Activated B cell treated with CpG ODN at 0.5 μM for 24 hours (primary cell): ENCODE measurements at regions not wholly inside any gene's neighbourhood (a gene's known extent, or its start where the extent isn't known, plus 50 kb on each side); places are given as distances from the start of the nearest gene placed in this dataset.

ENCODE experiments used
- ATAC-seq: fragments of 200-7000 bp; cut with Tn5 transposase; one replicate; pipeline ENCODE4 v1.10.0; 2021; ENCODE audit warnings: low read depth, mild to moderate bottlenecking, moderate library complexity
- CTCF ChIA-PET: fragments of 350-600 bp; sonication (Branson Sonifier 250); formaldehyde crosslinking; loops from one replicate; lab custom pipeline; 2021; ENCODE audit warnings: antibody characterized with exemption; lab: Charles Lee
- POLR2A ChIA-PET: fragments of 350-600 bp; sonication (Branson Sonifier 250); formaldehyde crosslinking; loops from one replicate; lab custom pipeline; 2021; ENCODE audit warnings: antibody characterized with exemption; lab: Charles Lee
- DNase-seq: peaks from one replicate; pipeline ENCODE4 v3.0.0; 2022
- H3K27ac Mint-ChIP-seq: one replicate; pipeline ENCODE4 v1.8.0; 2020; ENCODE audit warnings: mixed read lengths
- H3K27me3 Mint-ChIP-seq: one replicate; pipeline ENCODE4 v1.8.0; 2021; ENCODE audit warnings: mixed read lengths
- H3K36me3 Mint-ChIP-seq: one replicate; pipeline ENCODE4 v1.8.0; 2021; ENCODE audit warnings: low read depth, mixed read lengths
- H3K4me1 Mint-ChIP-seq: one replicate; pipeline ENCODE4 v1.8.0; 2021; ENCODE audit warnings: mixed read lengths
- H3K4me3 Mint-ChIP-seq: one replicate; pipeline ENCODE4 v1.8.0; 2020; ENCODE audit warnings: mild to moderate bottlenecking, mixed read lengths
- H3K9me3 Mint-ChIP-seq: one replicate; pipeline ENCODE4 v1.8.0; 2020; ENCODE audit warnings: mixed read lengths
- intact Hi-C: fragments of 100-400 bp; cut with micrococcal nuclease; formaldehyde crosslinking; loops from one replicate; pipeline ENCODE4 v1.15.1; 2024
- TF ChIP-seq, protein P1 (sequence below): fragments of 200-600 bp; IDR thresholded peaks from one replicate; pipeline ENCODE4 v1.8.0; 2022; ENCODE audit warnings: antibody characterized with exemption, mild to moderate bottlenecking

DNA sequence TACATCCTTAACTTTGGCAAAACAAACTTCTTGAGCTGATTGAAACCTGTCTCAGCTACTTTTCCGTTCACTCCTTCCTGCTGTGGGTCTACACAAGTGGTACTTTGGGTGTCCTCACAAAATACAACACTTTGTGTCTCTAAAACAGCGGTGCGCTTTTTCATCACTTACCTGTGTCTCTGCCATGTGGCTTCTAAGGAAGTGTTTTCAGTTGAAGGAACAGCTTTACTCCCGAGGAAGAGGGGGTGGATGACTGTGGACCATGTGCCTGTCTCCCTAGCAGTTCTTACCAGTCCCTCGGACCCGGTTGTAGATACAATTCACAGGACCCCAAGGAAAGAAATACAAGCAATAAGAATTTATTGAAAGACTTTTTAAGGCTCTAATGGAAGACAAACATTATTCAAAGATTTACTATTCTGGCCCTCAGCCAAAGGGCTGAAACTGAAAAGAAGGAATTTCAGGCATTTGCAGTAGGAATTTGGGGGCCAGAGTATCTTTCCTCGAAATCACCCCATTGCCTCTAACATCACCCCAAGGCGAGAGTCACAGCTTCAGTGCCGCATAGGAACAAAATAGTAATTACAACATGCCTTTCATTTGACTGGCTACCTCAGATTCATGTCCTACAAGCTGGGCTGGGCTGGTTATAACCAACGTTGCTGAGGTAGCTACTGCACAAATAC, 246.3 kb downstream of the ACTR3B start:
- TF ChIP-seq, protein P1, sequence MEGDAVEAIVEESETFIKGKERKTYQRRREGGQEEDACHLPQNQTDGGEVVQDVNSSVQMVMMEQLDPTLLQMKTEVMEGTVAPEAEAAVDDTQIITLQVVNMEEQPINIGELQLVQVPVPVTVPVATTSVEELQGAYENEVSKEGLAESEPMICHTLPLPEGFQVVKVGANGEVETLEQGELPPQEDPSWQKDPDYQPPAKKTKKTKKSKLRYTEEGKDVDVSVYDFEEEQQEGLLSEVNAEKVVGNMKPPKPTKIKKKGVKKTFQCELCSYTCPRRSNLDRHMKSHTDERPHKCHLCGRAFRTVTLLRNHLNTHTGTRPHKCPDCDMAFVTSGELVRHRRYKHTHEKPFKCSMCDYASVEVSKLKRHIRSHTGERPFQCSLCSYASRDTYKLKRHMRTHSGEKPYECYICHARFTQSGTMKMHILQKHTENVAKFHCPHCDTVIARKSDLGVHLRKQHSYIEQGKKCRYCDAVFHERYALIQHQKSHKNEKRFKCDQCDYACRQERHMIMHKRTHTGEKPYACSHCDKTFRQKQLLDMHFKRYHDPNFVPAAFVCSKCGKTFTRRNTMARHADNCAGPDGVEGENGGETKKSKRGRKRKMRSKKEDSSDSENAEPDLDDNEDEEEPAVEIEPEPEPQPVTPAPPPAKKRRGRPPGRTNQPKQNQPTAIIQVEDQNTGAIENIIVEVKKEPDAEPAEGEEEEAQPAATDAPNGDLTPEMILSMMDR, result no peak
- Mint-ChIP-seq H3K4me1 (no peaks in the 10 kb centered on the region), H3K9me3 (peaks cover 7% of the 10 kb centered on the region), H3K27me3 (no peaks in the 10 kb centered on the region), H3K27ac (no peak overlapping the region), H3K4me3 (no peak overlapping the region), H3K36me3 (no peaks in the 10 kb centered on the region)
- no peak for DNase-seq
- ChIA-PET CTCF (no interaction called here), POLR2A (no interaction called here)
- ATAC-seq, result no peak
- intact Hi-C loops, result no loop called here

- no peaks in the 10 kb centered on the region for H3K36me3 Mint-ChIP-seq
- no peaks in the 10 kb centered on the region for H3K27me3 Mint-ChIP-seq
- DNase-seq (no peak), ATAC-seq (no peak)
- H3K4me3 Mint-ChIP-seq, result no peak overlapping the region
- no peaks in the 10 kb centered on the region for H3K4me1 Mint-ChIP-seq
- POLR2A ChIA-PET, result no interaction called here
- H3K27ac Mint-ChIP-seq, result no peak overlapping the region
- TF ChIP-seq, protein P1, result no peak
- intact Hi-C loops, result no loop called here
- CTCF ChIA-PET, result no interaction called here
- H3K9me3 Mint-ChIP-seq, result peaks cover 5% of the 10 kb centered on the region
Observed at GRCh38 chr7:153006452-153006851, 246.9 kb downstream of the ACTR3B start.

- no peak overlapping the region for H3K4me3 Mint-ChIP-seq
- no peaks in the 10 kb centered on the region for H3K4me1 Mint-ChIP-seq
- H3K9me3 Mint-ChIP-seq, result no peaks in the 10 kb centered on the region
- H3K27ac Mint-ChIP-seq, result no peak overlapping the region
- ChIA-PET CTCF (no interaction called here), POLR2A (no interaction called here)
- intact Hi-C loops, result no loop called here
- TF ChIP-seq, protein P1, result no peak
- DNase-seq, result no peak
- H3K27me3 Mint-ChIP-seq, result no peaks in the 10 kb centered on the region
- no peaks in the 10 kb centered on the region for H3K36me3 Mint-ChIP-seq
- ATAC-seq, result no peak
Observed at GRCh38 chr7:153006911-153007310, 247.4 kb downstream of the ACTR3B start.

- TF ChIP-seq, protein P1, result no peak
- no peak for ATAC-seq
- Mint-ChIP-seq H3K9me3 (no peaks in the 10 kb centered on the region), H3K27me3 (no peaks in the 10 kb centered on the region), H3K36me3 (no peaks in the 10 kb centered on the region), H3K4me1 (no peaks in the 10 kb centered on the region), H3K27ac (no peak overlapping the region), H3K4me3 (no peak overlapping the region)
- DNase-seq, result no peak
- ChIA-PET POLR2A (no interaction called here), CTCF (no interaction called here)
- intact Hi-C loops, result no loop called here
Observed at GRCh38 chr7:153010416-153010815, 250.9 kb downstream of the ACTR3B start.

GRCh38 chr7:153012203-153012602, 252.7 kb downstream of the ACTR3B start:
- Mint-ChIP-seq H3K9me3 (no peaks in the 10 kb centered on the region), H3K27me3 (no peaks in the 10 kb centered on the region), H3K4me1 (no peaks in the 10 kb centered on the region), H3K27ac (no peak overlapping the region), H3K36me3 (no peaks in the 10 kb centered on the region), H3K4me3 (no peak overlapping the region)
- CTCF ChIA-PET, result no interaction called here
- intact Hi-C loops, result no loop called here
- ATAC-seq, result no peak
- DNase-seq, result no peak
- POLR2A ChIA-PET, result no interaction called here
- TF ChIP-seq, protein P1, result no peak
